ENCODE measurements at regions not wholly inside any gene's neighbourhood (a gene's known extent, or its start where the extent isn't known, plus 50 kb on each side); places are given as distances from the start of the nearest gene placed in this dataset.

GRCh38 chr2:234310166-234310565 lies 186.7 kb downstream of the ARL4C start:
- CTCF ChIA-PET: interaction anchor here (0.7 kb wide), 1 partner anchor 34 kb away, joined by 4 read pairs; no protein-coding TSS in a partner anchor
- TF ChIP-seq, protein P1, sequence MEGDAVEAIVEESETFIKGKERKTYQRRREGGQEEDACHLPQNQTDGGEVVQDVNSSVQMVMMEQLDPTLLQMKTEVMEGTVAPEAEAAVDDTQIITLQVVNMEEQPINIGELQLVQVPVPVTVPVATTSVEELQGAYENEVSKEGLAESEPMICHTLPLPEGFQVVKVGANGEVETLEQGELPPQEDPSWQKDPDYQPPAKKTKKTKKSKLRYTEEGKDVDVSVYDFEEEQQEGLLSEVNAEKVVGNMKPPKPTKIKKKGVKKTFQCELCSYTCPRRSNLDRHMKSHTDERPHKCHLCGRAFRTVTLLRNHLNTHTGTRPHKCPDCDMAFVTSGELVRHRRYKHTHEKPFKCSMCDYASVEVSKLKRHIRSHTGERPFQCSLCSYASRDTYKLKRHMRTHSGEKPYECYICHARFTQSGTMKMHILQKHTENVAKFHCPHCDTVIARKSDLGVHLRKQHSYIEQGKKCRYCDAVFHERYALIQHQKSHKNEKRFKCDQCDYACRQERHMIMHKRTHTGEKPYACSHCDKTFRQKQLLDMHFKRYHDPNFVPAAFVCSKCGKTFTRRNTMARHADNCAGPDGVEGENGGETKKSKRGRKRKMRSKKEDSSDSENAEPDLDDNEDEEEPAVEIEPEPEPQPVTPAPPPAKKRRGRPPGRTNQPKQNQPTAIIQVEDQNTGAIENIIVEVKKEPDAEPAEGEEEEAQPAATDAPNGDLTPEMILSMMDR (conservative IDR thresholded peaks at IDR 0.05; ENCODE audit: low read depth): no peak
- POLR2A ChIA-PET (ENCODE audit: low non-redundant PET): no interaction called here

GRCh38 chr2:234309431-234309830 lies 187.4 kb downstream of the ARL4C start:
- ChIA-PET POLR2A (ENCODE audit: low non-redundant PET) (no interaction called here), CTCF (interaction anchor here (0.6 to 0.7 kb wide), 2 partner anchors 15 to 33 kb away, joined by 3 to 4 read pairs; no protein-coding TSS in a partner anchor)
- no peak overlapping the region for H3K27ac ChIP-seq
- TF ChIP-seq, protein P1 (conservative IDR thresholded peaks at IDR 0.05; ENCODE audit: low read depth): no peak
- no peak for DNase-seq (ENCODE audit: low spot score)

More at GRCh38 chr2:234310166-234310565, 186.7 kb downstream of the ARL4C start:
- no peak for DNase-seq (ENCODE audit: low spot score)
- H3K27ac ChIP-seq: no peak overlapping the region

- POLR2A ChIA-PET (ENCODE audit: low non-redundant PET): no interaction called here
- H3K27ac ChIP-seq: no peak overlapping the region
- TF ChIP-seq, protein P1 (conservative IDR thresholded peaks at IDR 0.05; ENCODE audit: low read depth): no peak
- no peak for DNase-seq (ENCODE audit: low spot score)
- CTCF ChIA-PET: interaction anchor here (0.6 kb wide), 1 partner anchor 14 kb away, joined by 3 read pairs; no protein-coding TSS in a partner anchor
These were observed 188.1 kb downstream of the ARL4C start for GRCh38 chr2:234308813-234309195.

DNA sequence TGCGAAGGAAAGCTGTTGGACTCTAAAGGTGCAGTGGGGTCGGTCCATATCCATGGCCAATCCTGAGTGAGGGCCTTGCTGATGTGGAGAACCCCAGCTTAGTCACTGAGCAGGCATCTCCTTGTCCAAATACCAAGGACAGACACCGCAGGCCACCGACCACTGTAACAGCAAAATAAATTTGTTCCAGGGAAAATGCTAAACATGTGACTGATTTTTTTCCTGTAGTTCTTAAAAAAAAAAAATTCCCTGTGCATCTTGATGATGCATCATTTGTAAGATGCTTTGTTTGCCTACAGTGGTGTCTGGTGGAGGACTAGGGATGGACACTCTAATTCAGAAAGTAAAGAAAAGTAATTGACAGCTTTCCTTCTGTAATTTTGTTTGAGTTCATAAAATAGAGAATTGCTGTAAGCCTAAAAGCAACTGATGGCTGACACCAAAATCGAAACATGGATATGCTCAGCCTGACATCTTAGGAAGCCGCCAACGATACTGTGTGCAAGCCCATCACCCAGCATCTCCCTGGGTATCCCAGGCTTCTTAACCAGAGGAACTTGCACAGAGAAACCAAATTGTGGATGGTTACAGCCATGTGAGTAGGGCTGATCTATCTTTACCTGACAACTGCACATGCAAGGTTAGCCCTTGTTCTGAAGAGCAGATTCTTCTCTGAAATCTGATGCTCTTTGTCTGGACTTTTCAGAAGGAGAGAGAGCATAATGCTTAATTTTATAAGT lies 188.6 kb downstream of the ARL4C start:
- TF ChIP-seq, protein P1 (conservative IDR thresholded peaks at IDR 0.05; ENCODE audit: low read depth): no peak
- ChIA-PET POLR2A (ENCODE audit: low non-redundant PET) (no interaction called here), CTCF (no interaction called here)
- peak overlapping the region; percentile 21; the same call in 1 of the 2 replicates for H3K27ac ChIP-seq
- DNase-seq (ENCODE audit: low spot score): no peak

GRCh38 chr2:234307322-234307961 lies 189.4 kb downstream of the ARL4C start:
- no peak for DNase-seq (ENCODE audit: low spot score)
- TF ChIP-seq, protein P1 (conservative IDR thresholded peaks at IDR 0.05; ENCODE audit: low read depth): no peak
- ChIA-PET CTCF (no interaction called here), POLR2A (ENCODE audit: low non-redundant PET) (no interaction called here)
- peak overlapping the region; percentile 57 for H3K27ac ChIP-seq

DNA sequence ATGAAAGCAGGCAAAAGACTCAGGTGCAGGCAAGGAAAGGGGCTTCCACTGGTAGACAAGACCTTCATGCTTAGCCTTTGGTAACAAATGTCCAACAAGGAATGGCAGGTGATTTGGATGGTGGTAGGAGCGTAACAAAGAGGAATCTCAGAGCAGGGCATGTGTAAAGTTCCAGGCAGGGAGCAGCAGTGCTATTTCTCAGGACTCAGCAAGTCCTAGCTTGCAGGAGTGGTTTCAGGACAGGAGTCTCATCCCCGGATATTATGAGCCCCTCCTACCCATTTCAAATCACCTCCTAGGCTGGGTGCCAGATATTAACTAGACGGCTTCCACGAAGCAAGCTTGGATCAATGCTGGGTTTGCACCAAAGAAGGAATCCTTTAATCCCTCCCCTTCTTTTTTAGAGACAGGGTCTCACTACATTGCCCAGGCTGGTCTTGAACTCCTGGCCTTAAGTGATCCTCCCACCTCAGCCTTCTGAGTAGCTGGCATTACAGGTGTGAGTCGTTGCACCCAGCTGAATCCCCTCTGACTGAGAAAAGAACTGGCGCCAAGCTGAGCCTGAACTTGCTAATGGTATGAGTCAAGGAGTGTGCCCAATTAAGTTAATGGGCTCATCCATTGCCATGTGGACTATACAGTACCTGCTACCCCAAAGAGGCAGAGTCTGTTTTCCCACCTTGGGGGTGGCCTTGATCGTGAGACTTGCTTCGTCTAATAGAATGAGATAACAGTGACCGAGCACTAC lies 190.3 kb downstream of the ARL4C start:
- peak overlapping the region; percentile 57 for H3K27ac ChIP-seq
- peak; percentile 46 for DNase-seq (ENCODE audit: low spot score)
- CTCF ChIA-PET: interaction anchor here (0.5 kb wide), 1 partner anchor 12 kb away, joined by 3 read pairs; no protein-coding TSS in a partner anchor
- POLR2A ChIA-PET (ENCODE audit: low non-redundant PET): no interaction called here
- TF ChIP-seq, protein P1 (conservative IDR thresholded peaks at IDR 0.05; ENCODE audit: low read depth): no peak
